ENCODE measurements at regions not wholly inside any gene's neighbourhood (a gene's known extent, or its start where the extent isn't known, plus 50 kb on each side); places are given as distances from the start of the nearest gene placed in this dataset.

DNA sequence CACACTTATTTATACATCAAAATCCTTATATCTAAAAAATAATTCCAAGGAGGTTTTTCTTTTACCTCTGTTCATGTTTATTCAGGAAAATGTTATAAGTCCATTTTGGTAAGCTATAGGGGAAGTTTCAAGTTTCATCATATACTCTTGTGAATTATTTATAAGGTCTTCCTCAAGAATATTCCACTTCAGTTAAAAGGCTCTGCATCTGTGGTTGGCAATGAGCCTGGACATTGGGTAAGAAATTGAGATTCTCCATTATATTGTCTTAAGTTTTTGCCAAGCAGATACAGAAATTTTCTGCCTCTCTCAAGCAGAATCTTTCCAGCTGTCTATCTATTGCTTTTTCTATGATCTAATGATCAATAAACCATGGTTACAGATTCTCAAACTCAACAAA lies 641.9 kb downstream of the NLGN4X start:
- no peak for DNase-seq (ENCODE audit: low read depth)
- TF ChIP-seq, protein P1, sequence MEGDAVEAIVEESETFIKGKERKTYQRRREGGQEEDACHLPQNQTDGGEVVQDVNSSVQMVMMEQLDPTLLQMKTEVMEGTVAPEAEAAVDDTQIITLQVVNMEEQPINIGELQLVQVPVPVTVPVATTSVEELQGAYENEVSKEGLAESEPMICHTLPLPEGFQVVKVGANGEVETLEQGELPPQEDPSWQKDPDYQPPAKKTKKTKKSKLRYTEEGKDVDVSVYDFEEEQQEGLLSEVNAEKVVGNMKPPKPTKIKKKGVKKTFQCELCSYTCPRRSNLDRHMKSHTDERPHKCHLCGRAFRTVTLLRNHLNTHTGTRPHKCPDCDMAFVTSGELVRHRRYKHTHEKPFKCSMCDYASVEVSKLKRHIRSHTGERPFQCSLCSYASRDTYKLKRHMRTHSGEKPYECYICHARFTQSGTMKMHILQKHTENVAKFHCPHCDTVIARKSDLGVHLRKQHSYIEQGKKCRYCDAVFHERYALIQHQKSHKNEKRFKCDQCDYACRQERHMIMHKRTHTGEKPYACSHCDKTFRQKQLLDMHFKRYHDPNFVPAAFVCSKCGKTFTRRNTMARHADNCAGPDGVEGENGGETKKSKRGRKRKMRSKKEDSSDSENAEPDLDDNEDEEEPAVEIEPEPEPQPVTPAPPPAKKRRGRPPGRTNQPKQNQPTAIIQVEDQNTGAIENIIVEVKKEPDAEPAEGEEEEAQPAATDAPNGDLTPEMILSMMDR (IDR thresholded peaks at IDR 0.05; ENCODE audit: low read depth, low read length, missing control alignments), result no peak
- H3K4me3 ChIP-seq (ENCODE audit: low read depth, low read length), result no peak overlapping the region

DNA sequence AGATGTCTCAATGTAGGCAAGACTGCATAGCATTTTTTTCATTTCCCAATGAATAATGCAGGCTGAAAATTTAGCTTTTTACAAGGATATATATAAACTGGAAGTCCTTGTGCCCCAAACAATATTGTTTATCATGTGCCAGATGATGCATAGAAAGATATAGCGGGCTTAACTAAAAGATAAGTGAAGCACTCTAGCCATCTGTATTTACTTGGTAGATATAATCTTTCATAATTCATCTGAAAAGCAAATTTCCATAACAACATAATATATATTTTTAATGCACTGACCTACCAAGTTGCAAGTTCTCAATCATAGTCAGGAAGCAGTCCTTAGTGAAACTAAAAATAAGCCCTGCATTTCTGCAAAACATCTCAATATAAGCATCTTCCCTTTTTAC lies 653.3 kb downstream of the NLGN4X start:
- H3K4me3 ChIP-seq (ENCODE audit: low read depth, low read length), result no peak overlapping the region
- no peak for DNase-seq (ENCODE audit: low read depth)
- TF ChIP-seq, protein P1 (IDR thresholded peaks at IDR 0.05; ENCODE audit: low read depth, low read length, missing control alignments), result no peak

DNA sequence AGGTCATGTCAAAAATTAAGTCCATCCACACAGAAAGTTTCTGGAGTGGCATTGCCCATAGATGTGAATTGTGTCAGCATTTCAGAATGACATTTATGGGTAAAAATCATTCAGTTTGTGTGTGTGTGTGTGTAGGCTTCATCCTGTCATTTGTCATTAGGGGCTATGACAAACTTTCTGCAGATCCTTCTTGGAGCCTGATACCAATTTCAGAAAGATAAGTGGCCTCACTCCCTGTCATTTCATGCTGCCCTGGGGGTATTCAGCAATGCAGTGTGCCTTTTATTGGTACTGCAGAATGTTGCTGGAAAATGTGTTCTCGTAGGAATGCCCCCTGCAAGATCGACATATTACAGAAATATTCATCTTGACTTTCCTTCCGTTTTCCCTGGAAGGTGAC lies 659.7 kb downstream of the NLGN4X start:
- no peak overlapping the region for H3K4me3 ChIP-seq (ENCODE audit: low read depth, low read length)
- DNase-seq (ENCODE audit: low read depth), result no peak
- TF ChIP-seq, protein P1 (IDR thresholded peaks at IDR 0.05; ENCODE audit: low read depth, low read length, missing control alignments), result no peak

DNA sequence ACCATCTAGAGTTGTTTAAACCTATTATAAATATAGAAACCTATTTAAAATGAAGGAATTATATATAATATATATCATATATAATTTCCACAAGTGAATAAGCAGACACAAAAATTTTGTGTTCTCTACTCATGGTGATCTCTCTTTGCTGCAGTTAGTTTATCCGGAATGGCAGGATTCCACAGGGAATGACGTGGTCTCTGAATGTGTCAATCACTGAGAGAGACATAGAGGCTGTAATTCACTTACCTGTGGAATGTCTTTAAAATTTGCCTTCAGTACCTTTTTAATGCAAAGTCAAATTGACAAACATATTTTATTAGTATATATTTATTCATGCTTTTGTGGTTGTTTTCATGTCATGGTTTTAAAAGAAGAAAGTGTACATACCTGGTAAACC lies 669.3 kb downstream of the NLGN4X start:
- no peak overlapping the region for H3K4me3 ChIP-seq (ENCODE audit: low read depth, low read length)
- TF ChIP-seq, protein P1 (IDR thresholded peaks at IDR 0.05; ENCODE audit: low read depth, low read length, missing control alignments), result no peak
- no peak for DNase-seq (ENCODE audit: low read depth)

DNA sequence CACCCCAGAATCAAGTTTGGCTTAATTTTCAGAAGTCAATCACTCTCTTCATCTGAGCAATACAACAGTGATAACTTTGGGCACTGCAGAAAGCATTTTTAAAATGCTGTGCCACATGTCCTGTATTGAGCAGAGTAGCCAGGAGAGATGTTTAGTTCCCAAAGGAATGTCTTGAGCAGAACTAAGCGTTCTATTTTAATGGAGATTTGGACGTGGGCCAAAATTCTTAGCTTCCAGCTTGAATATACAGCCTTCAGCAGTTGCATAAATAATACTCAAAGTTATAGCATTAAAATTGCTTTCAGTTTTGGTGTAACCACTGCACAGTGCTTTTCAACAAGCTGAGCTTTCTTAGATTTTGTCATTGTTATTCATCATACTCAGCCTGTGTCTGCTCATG lies 679.2 kb downstream of the NLGN4X start:
- no peak for DNase-seq (ENCODE audit: low read depth)
- TF ChIP-seq, protein P1 (IDR thresholded peaks at IDR 0.05; ENCODE audit: low read depth, low read length, missing control alignments), result no peak
- H3K4me3 ChIP-seq (ENCODE audit: low read depth, low read length), result no peak overlapping the region

DNA sequence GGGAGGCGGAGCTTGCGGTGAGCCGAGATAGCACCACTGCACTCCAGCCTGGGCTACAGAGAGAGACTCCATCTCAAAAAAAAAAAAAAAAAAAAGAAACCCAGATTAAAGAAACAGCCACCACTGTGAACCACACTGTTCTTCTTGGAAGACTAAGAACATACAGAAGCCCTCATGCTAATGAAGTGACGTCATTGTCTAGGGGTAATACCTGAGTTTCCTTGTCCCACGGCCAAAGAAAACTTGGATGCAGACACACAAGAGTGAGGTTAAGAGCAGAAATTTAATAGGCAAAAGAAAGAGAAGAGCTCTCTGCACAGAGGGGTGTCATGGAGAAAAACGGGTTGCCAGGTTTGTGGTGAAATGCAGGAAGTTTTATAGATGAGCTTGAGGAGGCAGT lies 691.6 kb downstream of the NLGN4X start:
- TF ChIP-seq, protein P1 (IDR thresholded peaks at IDR 0.05; ENCODE audit: low read depth, low read length, missing control alignments), result no peak
- no peak overlapping the region for H3K4me3 ChIP-seq (ENCODE audit: low read depth, low read length)
- no peak for DNase-seq (ENCODE audit: low read depth)

DNA sequence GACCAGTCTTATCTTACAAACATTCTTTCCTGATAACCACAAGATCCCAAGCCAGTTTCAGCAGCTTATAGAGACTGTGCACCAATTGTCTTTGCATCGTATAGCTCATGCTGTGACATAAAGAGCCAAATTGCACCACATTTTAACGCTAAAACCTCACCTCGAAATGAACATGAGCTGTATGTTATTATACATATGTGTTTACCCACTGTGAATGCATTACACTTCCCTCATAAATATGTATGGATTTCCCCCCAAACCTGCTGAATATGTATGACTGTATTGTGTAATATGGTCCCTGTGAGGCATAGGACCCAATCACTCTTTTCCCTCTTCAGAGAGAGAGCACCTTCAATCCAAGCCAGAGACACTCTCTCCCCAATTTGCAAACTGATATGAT lies 692.4 kb downstream of the NLGN4X start:
- no peak overlapping the region for H3K4me3 ChIP-seq (ENCODE audit: low read depth, low read length)
- TF ChIP-seq, protein P1 (IDR thresholded peaks at IDR 0.05; ENCODE audit: low read depth, low read length, missing control alignments), result no peak
- no peak for DNase-seq (ENCODE audit: low read depth)

All from GM12864 (cell line).